Neural cell (in vitro differentiated cells): ENCODE measurements at regions not wholly inside any gene's neighbourhood (a gene's known extent, or its start where the extent isn't known, plus 50 kb on each side); places are given as distances from the start of the nearest gene placed in this dataset.
"Not testable (repeated sequence)": the region's sequence is repeated elsewhere in the genome, so short reads cannot be mapped to it uniquely, and the experiment has no call there.

Experiments used
- H2AFZ ChIP-seq: fragments of 200-600, 300-800 bp; sonication (generic), shearing (Covaris generic); 2 replicates; pipeline ENCODE4 v1.6.0; 2014; ENCODE audit warnings: low read depth, mild to moderate bottlenecking, antibody characterized with exemption, low read length, moderate library complexity
- H3F3A ChIP-seq: fragments of 200-600 bp; shearing (Covaris generic); 2 replicates; pipeline ENCODE4 v1.6.1; 2016; ENCODE audit warnings: mild to moderate bottlenecking, moderate library complexity, mixed read lengths, antibody characterized with exemption, low read length; ENCODE audit not compliant: insufficient read depth, poor library complexity, severe bottlenecking
- H3K27ac ChIP-seq: fragments of 200-600, 300-800 bp; sonication (generic), shearing (Covaris generic); 2 replicates; pipeline ENCODE4 v1.5.1; 2014; ENCODE audit warnings: mild to moderate bottlenecking, low read length, moderate library complexity
- H3K27me3 ChIP-seq: fragments of 300-800, 200-600 bp; sonication (generic), shearing (Covaris generic); 2 replicates; pipeline ENCODE4 v1.6.0; 2014; ENCODE audit warnings: mild to moderate bottlenecking, low read depth, low read length, moderate library complexity; ENCODE audit not compliant: insufficient read depth
- H3K36me3 ChIP-seq: fragments of 300-800, 200-600 bp; sonication (generic), shearing (Covaris generic); 2 replicates; pipeline ENCODE4 v1.5.1; 2014; ENCODE audit warnings: mild to moderate bottlenecking, antibody characterized with exemption, low read length, moderate library complexity; ENCODE audit not compliant: insufficient read depth
- H3K4me2 ChIP-seq: fragments of 300-800, 200-600 bp; sonication (generic), shearing (Covaris generic); 2 replicates; pipeline ENCODE4 v1.6.0; 2014; ENCODE audit warnings: mild to moderate bottlenecking, low read length
- H3K4me3 ChIP-seq: fragments of 300-800, 200-600 bp; sonication (generic), shearing (Covaris generic); 2 replicates; pipeline ENCODE4 v1.5.1; 2014; ENCODE audit warnings: mild to moderate bottlenecking, low read length, moderate library complexity
- H3K79me2 ChIP-seq: fragments of 200-600 bp; shearing (Covaris generic); replicated peaks from 2 replicates; pipeline ENCODE4 v1.6.0; 2014; ENCODE audit warnings: mild to moderate bottlenecking, low read length, moderate library complexity; ENCODE audit not compliant: insufficient read depth
- H3K9ac ChIP-seq: fragments of 300-800, 200-600 bp; sonication (generic), shearing (Covaris generic); 2 replicates; pipeline ENCODE4 v1.6.1; 2016; ENCODE audit warnings: mild to moderate bottlenecking, low read length, mixed read lengths
- H3K9me2 ChIP-seq: fragments of 200-600 bp; shearing (Covaris generic); 2 replicates; pipeline ENCODE4 v1.6.1; 2016; ENCODE audit warnings: mild to moderate bottlenecking, low read length, mixed read lengths; ENCODE audit not compliant: insufficient read depth
- H3K9me3 ChIP-seq: fragments of 200-600, 300-800 bp; sonication (generic), shearing (Covaris generic); 2 replicates; pipeline ENCODE4 v1.6.1; 2016; ENCODE audit warnings: mild to moderate bottlenecking, mixed run types, low read length, moderate library complexity, mixed read lengths
- H4K20me1 ChIP-seq: fragments of 200-600 bp; shearing (Covaris generic); 2 replicates; pipeline ENCODE4 v1.6.1; 2016; ENCODE audit warnings: mild to moderate bottlenecking, mixed run types; ENCODE audit not compliant: insufficient read depth

DNA sequence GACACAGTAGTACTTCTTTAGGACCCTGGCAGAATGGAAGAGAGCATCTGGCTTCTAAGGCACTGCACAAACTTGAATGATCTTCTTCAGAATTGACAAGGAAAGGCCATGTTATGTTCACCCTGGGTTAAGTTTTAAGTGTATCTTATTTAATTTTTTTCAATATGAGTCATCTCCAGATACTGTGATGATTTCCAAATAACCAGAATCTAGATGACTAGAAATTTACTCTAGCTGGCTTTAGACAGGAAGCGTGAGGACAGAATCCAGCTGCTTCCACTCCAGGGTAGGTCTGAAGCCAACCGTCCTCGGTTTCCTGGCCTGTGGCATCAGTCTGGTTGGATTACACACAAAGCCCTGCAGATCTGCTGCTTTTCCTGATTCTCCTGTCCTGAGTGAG is 370.5 kb downstream of the BCL2L11 start:
- not testable (repeated sequence) for H3F3A ChIP-seq, H3K79me2 ChIP-seq, H4K20me1 ChIP-seq, H3K9me2 ChIP-seq, H3K9ac ChIP-seq, H3K4me3 ChIP-seq, H3K36me3 ChIP-seq, H3K4me2 ChIP-seq, H2AFZ ChIP-seq, H3K27ac ChIP-seq, H3K9me3 ChIP-seq, H3K27me3 ChIP-seq

GRCh38 chr2:111491614-111492013 is 370.9 kb downstream of the BCL2L11 start:
- H2AFZ ChIP-seq, H3K4me3 ChIP-seq, H4K20me1 ChIP-seq, H3K4me2 ChIP-seq, H3F3A ChIP-seq, H3K9me2 ChIP-seq, H3K27ac ChIP-seq, H3K36me3 ChIP-seq, H3K27me3 ChIP-seq, H3K9ac ChIP-seq, H3K79me2 ChIP-seq, H3K9me3 ChIP-seq: not testable (repeated sequence)

DNA sequence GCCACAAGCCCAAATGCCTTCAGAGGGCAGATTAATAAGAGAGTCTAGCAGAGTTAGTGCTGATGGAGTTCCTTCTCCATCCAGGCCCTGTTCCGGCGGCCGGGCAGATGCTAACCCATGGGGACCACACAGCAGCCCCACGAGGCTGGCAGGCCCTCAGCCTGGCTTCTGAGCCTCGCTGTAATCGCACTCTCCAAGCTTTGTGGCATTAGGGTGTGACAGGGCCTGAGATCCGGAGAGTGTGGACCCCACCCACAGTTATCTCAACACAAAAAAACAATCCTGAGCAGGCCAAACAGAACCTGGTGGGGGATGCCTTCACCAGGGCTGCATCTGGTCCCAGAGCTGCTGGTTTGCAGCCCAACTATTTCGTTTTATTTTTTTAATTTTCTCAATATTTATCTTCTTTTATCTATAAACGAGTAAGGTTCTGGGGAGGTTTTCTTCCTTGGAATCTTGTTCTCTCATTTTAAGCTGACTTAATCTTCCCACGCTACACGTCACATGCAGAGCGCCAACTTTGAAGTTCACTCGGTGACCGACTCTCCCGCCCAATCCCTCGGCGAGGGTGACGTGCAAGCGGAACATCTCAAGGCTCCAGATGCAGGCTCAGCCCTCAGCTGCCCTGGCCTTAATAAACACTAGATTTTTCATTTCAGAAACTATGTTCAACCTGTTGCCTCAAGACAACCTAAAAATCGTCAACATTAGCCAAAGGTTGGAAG is 372.4 kb downstream of the BCL2L11 start:
- H3K9me3 ChIP-seq, H3K27me3 ChIP-seq, H3K9ac ChIP-seq, H3K4me2 ChIP-seq, H3K36me3 ChIP-seq, H3K79me2 ChIP-seq, H3K9me2 ChIP-seq, H4K20me1 ChIP-seq, H3F3A ChIP-seq, H3K4me3 ChIP-seq, H2AFZ ChIP-seq, H3K27ac ChIP-seq: not testable (repeated sequence)

GRCh38 chr2:111493720-111494078 is 373.0 kb downstream of the BCL2L11 start:
- H3K79me2 ChIP-seq, H2AFZ ChIP-seq, H3K4me3 ChIP-seq, H3K4me2 ChIP-seq, H3K36me3 ChIP-seq, H3K27me3 ChIP-seq, H3F3A ChIP-seq, H3K27ac ChIP-seq, H3K9ac ChIP-seq, H3K9me3 ChIP-seq, H4K20me1 ChIP-seq, H3K9me2 ChIP-seq: not testable (repeated sequence)

DNA sequence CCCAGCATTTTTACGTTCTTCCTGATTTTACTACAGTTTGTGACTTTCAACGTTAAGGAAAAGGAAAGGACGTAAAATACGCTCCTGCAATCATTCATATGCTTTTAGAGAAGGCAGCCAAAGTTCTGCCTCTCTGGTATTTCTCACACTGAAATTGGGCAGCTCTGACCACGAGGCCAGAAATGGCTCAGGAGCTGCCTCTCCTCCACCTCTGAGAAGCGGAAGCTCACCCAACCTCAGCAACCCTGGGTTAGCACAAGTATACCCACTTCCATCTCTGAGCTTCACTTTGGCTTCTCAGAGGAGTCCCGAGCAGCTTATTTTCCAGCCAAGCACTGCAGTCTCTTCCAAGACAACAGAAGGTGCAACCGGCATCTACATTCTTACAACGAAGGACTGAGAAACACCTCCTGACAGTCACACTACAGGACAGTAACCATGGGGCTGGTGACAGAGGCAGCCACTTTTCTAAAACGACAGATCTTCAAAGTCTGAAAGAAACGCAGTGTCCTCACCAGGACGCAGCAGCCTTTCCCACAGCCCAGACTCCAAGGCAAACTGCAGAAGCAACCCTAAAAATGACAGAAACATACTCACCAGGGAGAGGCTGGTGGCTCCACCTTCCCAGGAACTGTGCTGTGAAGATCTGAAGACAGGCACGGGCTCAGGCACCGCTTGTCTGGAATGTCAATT is 373.7 kb downstream of the BCL2L11 start:
- not testable (repeated sequence) for H3K36me3 ChIP-seq, H3K4me3 ChIP-seq, H3K9me2 ChIP-seq, H3K27me3 ChIP-seq, H4K20me1 ChIP-seq, H3K27ac ChIP-seq, H2AFZ ChIP-seq, H3K4me2 ChIP-seq, H3F3A ChIP-seq, H3K9ac ChIP-seq, H3K9me3 ChIP-seq, H3K79me2 ChIP-seq

- H3K9ac ChIP-seq, H3K9me2 ChIP-seq, H2AFZ ChIP-seq, H3K9me3 ChIP-seq, H3K27me3 ChIP-seq, H3K79me2 ChIP-seq, H3K36me3 ChIP-seq, H3K4me3 ChIP-seq, H3F3A ChIP-seq, H4K20me1 ChIP-seq, H3K4me2 ChIP-seq, H3K27ac ChIP-seq: not testable (repeated sequence)
Measured at GRCh38 chr2:111494981-111495315, 374.2 kb downstream of the BCL2L11 start.

DNA sequence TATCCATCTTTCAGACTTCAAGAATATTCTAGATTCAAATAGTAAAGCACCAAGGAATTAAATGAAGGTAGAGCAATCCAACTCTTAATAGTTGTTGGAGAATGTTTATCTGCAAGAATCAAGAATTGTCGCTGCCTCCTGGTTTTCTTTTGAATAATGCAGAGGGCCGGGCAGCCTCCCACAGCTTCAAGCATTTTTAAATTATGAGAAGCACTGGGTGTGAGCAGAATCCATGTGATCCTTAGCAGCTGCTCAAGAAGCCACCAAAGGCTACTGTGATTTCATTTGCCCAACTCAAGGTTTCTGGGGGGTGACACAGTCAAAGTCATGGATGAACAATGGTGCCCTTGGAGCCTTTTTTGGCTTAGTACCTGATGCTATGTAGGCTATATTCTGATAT is 374.9 kb downstream of the BCL2L11 start:
- not testable (repeated sequence) for H3K27me3 ChIP-seq, H3K9me3 ChIP-seq, H3F3A ChIP-seq, H4K20me1 ChIP-seq, H2AFZ ChIP-seq, H3K4me3 ChIP-seq, H3K36me3 ChIP-seq, H3K9ac ChIP-seq, H3K9me2 ChIP-seq, H3K27ac ChIP-seq, H3K4me2 ChIP-seq, H3K79me2 ChIP-seq

GRCh38 chr2:111496176-111496575 is 375.5 kb downstream of the BCL2L11 start:
- not testable (repeated sequence) for H3F3A ChIP-seq, H3K36me3 ChIP-seq, H3K9ac ChIP-seq, H4K20me1 ChIP-seq, H3K27me3 ChIP-seq, H3K9me2 ChIP-seq, H3K79me2 ChIP-seq, H3K9me3 ChIP-seq, H3K4me2 ChIP-seq, H2AFZ ChIP-seq, H3K4me3 ChIP-seq, H3K27ac ChIP-seq
